ENCODE measurements at regions not wholly inside any gene's neighbourhood (a gene's known extent, or its start where the extent isn't known, plus 50 kb on each side); places are given as distances from the start of the nearest gene placed in this dataset.

GRCh38 chr14:30138567-30138966 lies 210.9 kb upstream of the PRKD1 start:
- Mint-ChIP-seq H3K9me3 (ENCODE audit: unreplicated experiment) (no peaks in the 10 kb centered on the region), H3K4me3 (ENCODE audit: unreplicated experiment) (no peak overlapping the region), H3K4me1 (ENCODE audit: low read depth, unreplicated experiment) (no peaks in the 10 kb centered on the region), H3K27ac (ENCODE audit: unreplicated experiment) (no peak overlapping the region), H3K27me3 (ENCODE audit: unreplicated experiment) (no peaks in the 10 kb centered on the region), H3K36me3 (ENCODE audit: unreplicated experiment) (no peaks in the 10 kb centered on the region)
- no peak for TF ChIP-seq CTCF (IDR thresholded peaks at IDR 0.05; ENCODE audit: partially characterized antibody, unreplicated experiment)
- no peak for DNase-seq

DNA sequence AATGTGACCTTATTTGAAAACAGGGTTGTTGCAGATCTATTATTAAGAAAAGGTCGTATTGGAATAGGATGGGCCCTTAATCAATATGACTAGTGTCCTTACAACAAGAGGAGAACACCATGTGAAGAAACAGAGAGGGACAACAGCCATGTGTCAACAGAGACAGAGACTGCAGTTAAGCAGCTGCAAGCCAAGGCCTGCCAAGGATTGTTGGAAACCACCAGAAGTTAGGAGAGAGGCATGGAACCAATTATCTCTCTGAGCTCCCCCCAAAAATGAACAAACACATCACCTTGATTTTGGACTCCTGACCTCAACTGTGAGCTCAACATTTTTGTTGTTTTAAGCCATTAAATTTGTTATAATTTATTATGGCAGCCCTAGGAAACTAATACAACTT lies 214.6 kb upstream of the PRKD1 start:
- peaks cover 17% of the 10 kb centered on the region for H3K36me3 Mint-ChIP-seq (ENCODE audit: unreplicated experiment)
- H3K4me1 Mint-ChIP-seq (ENCODE audit: low read depth, unreplicated experiment), result no peaks in the 10 kb centered on the region
- no peak overlapping the region for H3K4me3 Mint-ChIP-seq (ENCODE audit: unreplicated experiment)
- H3K27me3 Mint-ChIP-seq (ENCODE audit: unreplicated experiment), result no peaks in the 10 kb centered on the region
- no peak for DNase-seq
- no peak for TF ChIP-seq CTCF (IDR thresholded peaks at IDR 0.05; ENCODE audit: partially characterized antibody, unreplicated experiment)
- no peak overlapping the region for H3K27ac Mint-ChIP-seq (ENCODE audit: unreplicated experiment)
- H3K9me3 Mint-ChIP-seq (ENCODE audit: unreplicated experiment), result peaks cover 9% of the 10 kb centered on the region

DNA sequence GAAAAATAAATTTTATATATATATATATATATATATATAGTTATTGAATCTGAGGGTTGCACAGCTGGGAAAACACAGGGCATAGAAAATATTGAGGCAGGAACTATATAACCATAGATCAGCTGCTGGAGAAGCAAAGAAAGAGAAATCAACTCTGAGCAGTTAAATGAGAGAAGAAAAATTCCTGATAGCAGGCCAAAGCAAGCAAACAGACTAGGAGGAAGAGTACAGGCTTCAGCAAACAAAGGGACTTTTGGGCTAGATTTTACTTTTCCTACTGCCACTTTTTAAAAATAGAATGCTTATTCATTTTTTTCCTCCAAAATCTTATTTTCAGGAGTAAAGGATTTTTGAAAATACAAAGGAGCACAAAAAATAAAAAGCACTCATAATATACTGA lies 216.0 kb upstream of the PRKD1 start:
- no peak overlapping the region for H3K4me3 Mint-ChIP-seq (ENCODE audit: unreplicated experiment)
- peaks cover 9% of the 10 kb centered on the region for H3K9me3 Mint-ChIP-seq (ENCODE audit: unreplicated experiment)
- no peaks in the 10 kb centered on the region for H3K4me1 Mint-ChIP-seq (ENCODE audit: low read depth, unreplicated experiment)
- no peaks in the 10 kb centered on the region for H3K27me3 Mint-ChIP-seq (ENCODE audit: unreplicated experiment)
- peaks cover 18% of the 10 kb centered on the region for H3K36me3 Mint-ChIP-seq (ENCODE audit: unreplicated experiment)
- TF ChIP-seq CTCF (IDR thresholded peaks at IDR 0.05; ENCODE audit: partially characterized antibody, unreplicated experiment), result no peak
- no peak overlapping the region for H3K27ac Mint-ChIP-seq (ENCODE audit: unreplicated experiment)
- DNase-seq, result no peak

- H3K4me1 Mint-ChIP-seq (ENCODE audit: low read depth, unreplicated experiment), result no peaks in the 10 kb centered on the region
- H3K27me3 Mint-ChIP-seq (ENCODE audit: unreplicated experiment), result no peaks in the 10 kb centered on the region
- no peak for TF ChIP-seq CTCF (IDR thresholded peaks at IDR 0.05; ENCODE audit: partially characterized antibody, unreplicated experiment)
- H3K4me3 Mint-ChIP-seq (ENCODE audit: unreplicated experiment), result no peak overlapping the region
- H3K36me3 Mint-ChIP-seq (ENCODE audit: unreplicated experiment), result no peaks in the 10 kb centered on the region
- H3K9me3 Mint-ChIP-seq (ENCODE audit: unreplicated experiment), result no peaks in the 10 kb centered on the region
- H3K27ac Mint-ChIP-seq (ENCODE audit: unreplicated experiment), result no peak overlapping the region
- no peak for DNase-seq
Measured at GRCh38 chr14:30153717-30154116, 226.1 kb upstream of the PRKD1 start.

- Mint-ChIP-seq H3K4me3 (ENCODE audit: unreplicated experiment) (no peak overlapping the region), H3K36me3 (ENCODE audit: unreplicated experiment) (no peaks in the 10 kb centered on the region), H3K27ac (ENCODE audit: unreplicated experiment) (no peak overlapping the region), H3K4me1 (ENCODE audit: low read depth, unreplicated experiment) (no peaks in the 10 kb centered on the region), H3K27me3 (ENCODE audit: unreplicated experiment) (no peaks in the 10 kb centered on the region), H3K9me3 (ENCODE audit: unreplicated experiment) (no peaks in the 10 kb centered on the region)
- no peak for TF ChIP-seq CTCF (IDR thresholded peaks at IDR 0.05; ENCODE audit: partially characterized antibody, unreplicated experiment)
- DNase-seq, result no peak
Measured at GRCh38 chr14:30156571-30156970, 228.9 kb upstream of the PRKD1 start.

Data from glutamatergic neuron (in vitro differentiated cells).